H1 (cell line): ENCODE measurements at regions not wholly inside any gene's neighbourhood (a gene's known extent, or its start where the extent isn't known, plus 50 kb on each side); places are given as distances from the start of the nearest gene placed in this dataset.

Experiments
- CTCF ChIA-PET: fragments of 300-600 bp; sonication (Branson Sonifier 250); formaldehyde crosslinking; loops from one replicate; lab custom pipeline; 2021; ENCODE audit not compliant: partially characterized antibody; lab: Charles Lee
- POLR2A ChIA-PET: fragments of 300-600 bp; sonication (Branson Sonifier 250); formaldehyde crosslinking; loops from one replicate; lab custom pipeline; 2021; ENCODE audit warnings: inconsistent platforms; ENCODE audit not compliant: partially characterized antibody; lab: Charles Lee
- DNase-seq, 2 experiments: peaks; one replicate each; pipeline versions ENCODE4 v3.0.0 to v3.0.0-alpha.2; 2010 to 2022; ENCODE audit warnings: low spot score in 2 of 2, low read depth in 1 of 2, mixed read lengths in 1 of 2
- FAIRE-seq: peaks from 2 replicates; lab custom pipeline; 2011; peaks lifted over from hg19 to GRCh38; lab: Jason Lieb, UNC
- H2AFZ ChIP-seq: 2 replicates; pipeline ENCODE4 v1.8.1; 2012; ENCODE audit warnings: low read length, inconsistent platforms
- H2AK5ac ChIP-seq: 2 replicates; pipeline ENCODE4 v1.6.1; 2013; ENCODE audit warnings: low read depth, low read length
- H2BK120ac ChIP-seq: replicated peaks from 2 replicates; pipeline ENCODE3; 2013; ENCODE audit warnings: low read depth, low read length, inconsistent platforms
- H2BK12ac ChIP-seq: 2 replicates; pipeline ENCODE4 v1.6.1; 2013; ENCODE audit warnings: low read depth, low read length
- H2BK15ac ChIP-seq: 2 replicates; pipeline ENCODE4 v1.6.1; 2013; ENCODE audit warnings: low read length
- H2BK20ac ChIP-seq: 2 replicates; pipeline ENCODE4 v1.6.1; 2013; ENCODE audit warnings: low read length
- H2BK5ac ChIP-seq: 2 replicates; pipeline ENCODE4 v1.6.1; 2013; ENCODE audit warnings: low read depth, low read length
- H3K14ac ChIP-seq: 2 replicates; pipeline ENCODE4 v1.6.1; 2013; ENCODE audit warnings: inconsistent platforms; ENCODE audit not compliant: insufficient read length
- H3K18ac ChIP-seq: 2 replicates; pipeline ENCODE4 v1.6.1; 2013; ENCODE audit warnings: low read length; ENCODE audit errors: extremely low read depth
- H3K23ac ChIP-seq: 2 replicates; pipeline ENCODE4 v1.6.1; 2013; ENCODE audit warnings: inconsistent platforms; ENCODE audit not compliant: insufficient read length
- H3K23me2 ChIP-seq: 2 replicates; pipeline ENCODE4 v1.6.1; 2013; ENCODE audit warnings: low read depth, low read length
- H3K27ac ChIP-seq: 2 replicates; pipeline ENCODE4 v1.6.1; 2011; ENCODE audit warnings: low read depth, low read length, inconsistent platforms
- H3K27me3 ChIP-seq, 4 experiments: replicated peaks in 1 of 4; 1 replicate in 1 of 4; 2 replicates in 3 of 4; pipeline versions ENCODE4 v1.6.1 to v1.8.1; 2011 to 2013; ENCODE audit warnings: low read length in 3 of 4, mild to moderate bottlenecking in 3 of 4, inconsistent platforms in 2 of 4, mixed read lengths in 2 of 4, moderate library complexity in 1 of 4; ENCODE audit not compliant: control insufficient read depth in 3 of 4, insufficient read depth in 3 of 4; ENCODE audit errors: extremely low read depth in 1 of 4
- H3K36me3 ChIP-seq, 4 experiments: 2 replicates each; pipeline versions ENCODE4 v1.6.1 to v1.8.1; 2011 to 2013; ENCODE audit warnings: mild to moderate bottlenecking in 4 of 4, low read length in 3 of 4, moderate library complexity in 2 of 4, control low read depth in 1 of 4, inconsistent platforms in 1 of 4; ENCODE audit not compliant: insufficient read depth in 4 of 4, control insufficient read depth in 2 of 4
- H3K4ac ChIP-seq: replicated peaks from 2 replicates; pipeline ENCODE3; 2013; ENCODE audit warnings: low read length, low read depth, mixed read lengths, inconsistent platforms; ENCODE audit not compliant: insufficient read length
- H3K4me1 ChIP-seq, 4 experiments: replicated peaks in 1 of 4; 1 replicate in 1 of 4; 2 replicates in 3 of 4; pipeline versions ENCODE4 v1.6.1 to v1.8.1; 2011 to 2013; ENCODE audit warnings: low read length in 3 of 4, inconsistent platforms in 2 of 4, mixed read lengths in 1 of 4; ENCODE audit not compliant: insufficient read depth in 4 of 4, control insufficient read depth in 3 of 4
- H3K4me2 ChIP-seq, 2 experiments: 2 replicates each; pipeline versions ENCODE4 v1.6.1 to v1.8.1; 2011 to 2013; ENCODE audit warnings: low read depth in 2 of 2, low read length in 2 of 2, control low read depth in 1 of 2, inconsistent platforms in 1 of 2, mild to moderate bottlenecking in 1 of 2; ENCODE audit not compliant: insufficient read depth in 1 of 2
- H3K4me3 ChIP-seq, 4 experiments: fragments of 200-600, 300-600 bp in 1 of 4; sonication (generic), shearing (Covaris generic), sonication (Bioruptor Twin) in 1 of 4; 2 replicates each; pipeline versions ENCODE4 v1.5.1 to v1.8.1; 2011 to 2016; ENCODE audit warnings: low read length in 4 of 4, low read depth in 3 of 4, control low read depth in 2 of 4, inconsistent platforms in 2 of 4, mild to moderate bottlenecking in 2 of 4, mixed read lengths in 1 of 4, moderate library complexity in 1 of 4; ENCODE audit not compliant: insufficient read depth in 2 of 4; ENCODE audit errors: extremely low read depth in 1 of 4
- H3K56ac ChIP-seq: replicated peaks from 2 replicates; pipeline ENCODE3; 2013; ENCODE audit warnings: low read depth, mild to moderate bottlenecking, mixed read lengths, low read length, inconsistent platforms; ENCODE audit not compliant: insufficient read length
- H3K79me1 ChIP-seq: 2 replicates; pipeline ENCODE4 v1.6.1; 2013; ENCODE audit warnings: low read depth, low read length, control low read depth
- H3K79me2 ChIP-seq, 2 experiments: 2 replicates each; pipeline versions ENCODE4 v1.6.1 to v1.8.1; 2012 to 2013; ENCODE audit warnings: low read length in 2 of 2, mild to moderate bottlenecking in 2 of 2, inconsistent platforms in 1 of 2; ENCODE audit not compliant: insufficient read depth in 2 of 2, control insufficient read depth in 1 of 2
- H3K9ac ChIP-seq, 4 experiments: replicated peaks in 1 of 4; 1 replicate in 1 of 4; 2 replicates in 3 of 4; pipeline versions ENCODE4 v1.6.1 to v1.8.1; 2011 to 2013; ENCODE audit warnings: low read depth in 3 of 4, low read length in 3 of 4, control low read depth in 2 of 4, mild to moderate bottlenecking in 2 of 4, moderate library complexity in 2 of 4, inconsistent platforms in 1 of 4; ENCODE audit errors: extremely low read depth in 1 of 4
- H3K9me3 ChIP-seq, 2 experiments: 2 replicates each; pipeline versions ENCODE4 v1.6.1 to v1.8.1; 2012 to 2013; ENCODE audit warnings: mild to moderate bottlenecking in 2 of 2, moderate library complexity in 2 of 2, control low read depth in 1 of 2, inconsistent platforms in 1 of 2, low read depth in 1 of 2, low read length in 1 of 2, mixed read lengths in 1 of 2; ENCODE audit not compliant: insufficient read depth in 2 of 2
- H4K20me1 ChIP-seq, 2 experiments: replicated peaks in 1 of 2; 2 replicates each; pipeline versions ENCODE3 to v1.8.1; 2011 to 2013; ENCODE audit warnings: inconsistent platforms in 2 of 2, low read length in 2 of 2, mild to moderate bottlenecking in 1 of 2; ENCODE audit not compliant: insufficient read depth in 2 of 2, control insufficient read depth in 1 of 2
- H4K5ac ChIP-seq: 2 replicates; pipeline ENCODE4 v1.6.1; 2013; ENCODE audit warnings: low read length, low read depth, mixed read lengths, inconsistent platforms; ENCODE audit not compliant: insufficient read length
- H4K8ac ChIP-seq: 2 replicates; pipeline ENCODE4 v1.8.0; 2013; ENCODE audit warnings: mild to moderate bottlenecking, moderate library complexity, low read length, inconsistent platforms; ENCODE audit not compliant: insufficient read depth; ENCODE audit errors: extremely low read depth
- H4K91ac ChIP-seq: replicated peaks from 2 replicates; pipeline ENCODE3; 2013; ENCODE audit warnings: low read length, mixed read lengths, inconsistent platforms; ENCODE audit not compliant: insufficient read length
- CHD1 ChIP-seq: IDR thresholded peaks from 2 replicates; pipeline ENCODE4 v1.6.1; 2012; ENCODE audit warnings: low read depth, low read length, improper control_type of control experiment
- CREB1 ChIP-seq: IDR thresholded peaks from 2 replicates; pipeline ENCODE4 v1.6.1; 2012; ENCODE audit warnings: inconsistent platforms
- EGR1 ChIP-seq: IDR thresholded peaks from 2 replicates; pipeline ENCODE4 v1.6.1; 2011; ENCODE audit warnings: low read depth, low read length, borderline replicate concordance
- EZH2 ChIP-seq: fragments of 200-600 bp; sonication (generic); IDR thresholded peaks from 2 replicates; pipeline ENCODE4 v1.7.1; 2012; ENCODE audit warnings: low read depth, mild to moderate bottlenecking, moderate library complexity, low read length, inconsistent platforms; ENCODE audit not compliant: severe bottlenecking
- GTF2F1 ChIP-seq: IDR thresholded peaks from 2 replicates; pipeline ENCODE4 v1.6.1; 2012; ENCODE audit warnings: low read depth, low read length, improper control_type of control experiment, borderline replicate concordance
- HDAC2 ChIP-seq, 2 experiments: fragments of 300-600 bp in 1 of 2; sonication (generic) in 1 of 2; IDR thresholded peaks; 2 replicates each; pipeline ENCODE4 v1.6.1; 2011 to 2012; ENCODE audit warnings: low read depth in 2 of 2, low read length in 2 of 2, mild to moderate bottlenecking in 2 of 2, moderate library complexity in 2 of 2, borderline replicate concordance in 1 of 2, inconsistent platforms in 1 of 2
- JUN ChIP-seq: IDR thresholded peaks from 2 replicates; pipeline ENCODE4 v1.6.1; 2011; ENCODE audit warnings: low read depth, mild to moderate bottlenecking, improper control_type of control experiment, low read length
- KDM1A ChIP-seq: fragments of 200-600, 300-600 bp; sonication (generic); IDR thresholded peaks from 2 replicates; pipeline ENCODE4 v1.7.1; 2016; ENCODE audit warnings: mild to moderate bottlenecking, low read length, borderline replicate concordance
- PHF8 ChIP-seq: fragments of 200-600 bp; sonication (generic); conservative IDR thresholded peaks from 2 replicates; pipeline ENCODE4 v1.7.1; 2012; ENCODE audit warnings: low read depth, mild to moderate bottlenecking, inconsistent platforms, low read length, moderate library complexity
- POLR2AphosphoS5 ChIP-seq: IDR thresholded peaks from 2 replicates; pipeline ENCODE4 v1.6.1; 2011; ENCODE audit warnings: low read depth, low read length
- POU5F1 ChIP-seq: IDR thresholded peaks from 2 replicates; pipeline ENCODE4 v1.6.1; 2011; ENCODE audit warnings: low read depth, mild to moderate bottlenecking, low read length, moderate library complexity
- RXRA ChIP-seq: IDR thresholded peaks from 2 replicates; pipeline ENCODE4 v1.6.1; 2011; ENCODE audit warnings: low read depth, mild to moderate bottlenecking, low read length, moderate library complexity; ENCODE audit not compliant: insufficient read depth
- TAF7 ChIP-seq: optimal IDR thresholded peaks from 2 replicates; pipeline ENCODE3; 2011; ENCODE audit warnings: low read depth, mild to moderate bottlenecking, inconsistent platforms, low read length, moderate library complexity, borderline replicate concordance
- TCF12 ChIP-seq: IDR thresholded peaks from 2 replicates; pipeline ENCODE4 v1.6.1; 2011; ENCODE audit warnings: low read depth, mild to moderate bottlenecking, low read length
- WGBS, 2 experiments: shearing (Covaris generic) in 1 of 2; methylation state at CpG; one replicate each; pipeline versions ENCODE4 v1.1.6 to v1.1.7; 2013 to 2015; ENCODE audit warnings: low lambda C conversion rate in 2 of 2, mixed read lengths in 2 of 2, inconsistent platforms in 1 of 2, low coverage in 1 of 2, missing lambda C conversion rate in 1 of 2; ENCODE audit not compliant: insufficient replicate concordance in 2 of 2, insufficient coverage in 1 of 2, insufficient read length in 1 of 2; ENCODE audit errors: extremely low coverage in 1 of 2, missing lambda C conversion rate in 1 of 2; 5-methylcytosine and 5-hydroxymethylcytosine counted together

GRCh38 chr3:15998911-15999310, 175.6 kb upstream of the GALNT15 start:
- Histone ChIP-seq H3K4me3 (no peak overlapping the region), H4K91ac (no peak overlapping the region), H3K4ac (no peak overlapping the region), H3K79me2 (no peaks in the 10 kb centered on the region), H3K79me1 (no peaks in the 10 kb centered on the region), H2BK120ac (no peak overlapping the region), H3K9ac (no peak overlapping the region), H3K23ac (no peak overlapping the region), H4K8ac (no peak overlapping the region), H3K18ac (no peak overlapping the region), H2AFZ (no peak overlapping the region), H3K27me3 (no peaks in the 10 kb centered on the region), H3K36me3 (no peaks in the 10 kb centered on the region), H3K9me3 (no peaks in the 10 kb centered on the region; a peak in 1 of 4 replicates), H3K4me1 (no peaks in the 10 kb centered on the region), H3K56ac (no peak overlapping the region), H3K4me2 (no peak overlapping the region), H2AK5ac (no peak overlapping the region), H4K5ac (no peak overlapping the region), H2BK5ac (no peak overlapping the region), H2BK20ac (no peak overlapping the region), H3K23me2 (no peaks in the 10 kb centered on the region), H3K27ac (no peak overlapping the region), H2BK12ac (no peak overlapping the region), H4K20me1 (no peaks in the 10 kb centered on the region), H2BK15ac (no peak overlapping the region), H3K14ac (no peak overlapping the region)
- POLR2A ChIA-PET, result no interaction called here
- CTCF ChIA-PET, result interaction anchor here (0.8 kb wide), 1 partner anchor 11 kb away, joined by 3 read pairs; no protein-coding TSS in a partner anchor
- WGBS, 2 experiments, result 79% methylated on average over 3 of the region's 3 CpGs; no CpG with 5 or more reads in 1 of the 2 experiments
- no peak for FAIRE-seq
- no peak for DNase-seq
- TF ChIP-seq JUN, result no peak
- TF ChIP-seq GTF2F1, result no peak
- no peak for TF ChIP-seq CHD1
- no peak for TF ChIP-seq TAF7
- TF ChIP-seq CREB1, result no peak
- no peak for TF ChIP-seq POLR2AphosphoS5
- no peak for TF ChIP-seq EGR1
- no peak for TF ChIP-seq TCF12
- no peak for TF ChIP-seq KDM1A
- TF ChIP-seq PHF8, result no peak
- TF ChIP-seq POU5F1, result no peak
- no peak for TF ChIP-seq RXRA
- no peak for TF ChIP-seq EZH2
- no peak for TF ChIP-seq HDAC2 (IDR thresholded peaks at IDR 0.05; ENCODE audit: borderline replicate concordance in 1 of 2, low read depth in 2 of 2, low read length in 2 of 2)
